A673 (cell line): ENCODE measurements at regions not wholly inside any gene's neighbourhood (a gene's known extent, or its start where the extent isn't known, plus 50 kb on each side); places are given as distances from the start of the nearest gene placed in this dataset.

Experiments used
- BruUV-seq: library from RNA; stranded (reverse); fragments of 400-500 nt; replicated peaks from 2 replicates; lab custom pipeline; 2021; lab: Mats Ljungman, UMichigan
- CTCF ChIA-PET: fragments of 300-600 bp; sonication (Branson Sonifier 250); formaldehyde crosslinking; loops from one replicate; lab custom pipeline; 2022; ENCODE audit warnings: antibody characterized with exemption; lab: Charles Lee
- POLR2A ChIA-PET: fragments of 300-600 bp; sonication (Branson Sonifier 250); formaldehyde crosslinking; loops from one replicate; lab custom pipeline; 2022; ENCODE audit warnings: antibody characterized with exemption; ENCODE audit not compliant: low non-redundant PET; lab: Charles Lee
- DNase-seq: peaks from one replicate; pipeline ENCODE4 v3.0.0-alpha.2; 2015; ENCODE audit warnings: low spot score
- H3K27ac ChIP-seq: fragments of 200-600 bp; sonication (generic); 2 replicates; pipeline ENCODE4 v1.5.1; 2016; ENCODE audit warnings: mixed run types, low read depth, mild to moderate bottlenecking, mixed read lengths, antibody characterized with exemption, low read length; ENCODE audit not compliant: poor library complexity, severe bottlenecking
- H3K27me3 ChIP-seq: fragments of 200-600 bp; sonication (generic); replicated peaks from 2 replicates; pipeline ENCODE4 v1.6.1; 2017; ENCODE audit warnings: mixed run types, low read depth, mild to moderate bottlenecking, mixed read lengths, antibody characterized with exemption, low read length; ENCODE audit not compliant: insufficient read depth, poor library complexity
- H3K36me3 ChIP-seq: fragments of 200-600 bp; sonication (generic); 2 replicates; pipeline ENCODE4 v1.6.1; 2016; ENCODE audit warnings: mixed run types, mild to moderate bottlenecking, mixed read lengths, antibody characterized with exemption, low read length; ENCODE audit not compliant: insufficient read depth, poor library complexity, severe bottlenecking
- H3K4me1 ChIP-seq: fragments of 200-600 bp; sonication (generic); 2 replicates; pipeline ENCODE4 v1.6.1; 2017; ENCODE audit warnings: mixed run types, mild to moderate bottlenecking, mixed read lengths, antibody characterized with exemption, low read length; ENCODE audit not compliant: insufficient read depth, poor library complexity, severe bottlenecking
- H3K4me3 ChIP-seq: fragments of 200-600 bp; sonication (generic); 2 replicates; pipeline ENCODE4 v1.5.1; 2016; ENCODE audit warnings: low read depth, mixed run types, mild to moderate bottlenecking, mixed read lengths, low read length; ENCODE audit not compliant: poor library complexity, severe bottlenecking
- H3K9me3 ChIP-seq: fragments of 200-600 bp; sonication (generic); 2 replicates; pipeline ENCODE4 v1.6.1; 2016; ENCODE audit warnings: mixed run types, low read depth, mild to moderate bottlenecking, mixed read lengths, antibody characterized with exemption, low read length; ENCODE audit not compliant: poor library complexity, severe bottlenecking
- CTCF ChIP-seq: fragments of 300-800, 200-600 bp; sonication (generic); conservative IDR thresholded peaks from 2 replicates; pipeline ENCODE4 v1.5.1; 2017; ENCODE audit warnings: low read depth, mild to moderate bottlenecking, antibody characterized with exemption, low read length, moderate library complexity, mixed read lengths
- EZH2 ChIP-seq: fragments of 200-600 bp; sonication (generic); IDR thresholded peaks from 2 replicates; pipeline ENCODE4 v1.6.1; 2017; ENCODE audit warnings: borderline replicate concordance, low read depth, mild to moderate bottlenecking, mixed read lengths, antibody characterized with exemption, low read length; ENCODE audit not compliant: poor library complexity, severe bottlenecking
- intact Hi-C: fragments of 100-400 bp; cut with micrococcal nuclease; formaldehyde crosslinking; loops from one replicate; pipeline ENCODE4 v1.10.0; 2022; ENCODE audit not compliant: unreplicated experiment

- Histone ChIP-seq H3K36me3 (no peaks in the 10 kb centered on the region), H3K27ac (no peak overlapping the region), H3K4me3 (no peak overlapping the region), H3K4me1 (no peaks in the 10 kb centered on the region), H3K9me3 (no peaks in the 10 kb centered on the region), H3K27me3 (no peaks in the 10 kb centered on the region)
- no peak for DNase-seq
- no peak for TF ChIP-seq CTCF
- TF ChIP-seq EZH2, result no peak
- BruUV-seq, result no TSS peak
- intact Hi-C loops, result no loop called here
- POLR2A ChIA-PET, result no interaction called here
- CTCF ChIA-PET, result no interaction called here
Measured at GRCh38 chr21:41605178-41605933, 97.4 kb upstream of the TMPRSS2 start.

- Histone ChIP-seq H3K4me1 (no peaks in the 10 kb centered on the region), H3K27ac (no peak overlapping the region), H3K9me3 (no peaks in the 10 kb centered on the region), H3K27me3 (no peaks in the 10 kb centered on the region), H3K4me3 (no peak overlapping the region), H3K36me3 (no peaks in the 10 kb centered on the region)
- no peak for DNase-seq
- ChIA-PET POLR2A (no interaction called here), CTCF (no interaction called here)
- TF ChIP-seq CTCF (no peak), EZH2 (no peak)
- intact Hi-C loops, result no loop called here
- no TSS peak for BruUV-seq
Measured at GRCh38 chr21:41604583-41605041, 96.7 kb upstream of the TMPRSS2 start.

GRCh38 chr21:41603476-41603875 is 95.5 kb upstream of the TMPRSS2 start:
- CTCF ChIA-PET, result no interaction called here
- Histone ChIP-seq H3K27me3 (no peaks in the 10 kb centered on the region), H3K4me3 (no peak overlapping the region), H3K9me3 (no peaks in the 10 kb centered on the region), H3K4me1 (no peaks in the 10 kb centered on the region), H3K36me3 (no peaks in the 10 kb centered on the region), H3K27ac (no peak overlapping the region)
- no TSS peak for BruUV-seq
- POLR2A ChIA-PET, result no interaction called here
- intact Hi-C loops, result no loop called here
- TF ChIP-seq CTCF, result no peak
- TF ChIP-seq EZH2, result no peak
- no peak for DNase-seq
